Mesenchymal stem cell (in vitro differentiated cells and primary cell): ENCODE measurements at regions not wholly inside any gene's neighbourhood (a gene's known extent, or its start where the extent isn't known, plus 50 kb on each side); places are given as distances from the start of the nearest gene placed in this dataset.

ENCODE experiments used
- DNase-seq: peaks from one replicate; pipeline ENCODE4 v3.0.0-alpha.2; 2013
- H2AFZ ChIP-seq: one replicate; pipeline ENCODE4 v1.6.1; 2013; ENCODE audit warnings: low read depth, mild to moderate bottlenecking, control low read depth, inconsistent platforms, low read length, moderate library complexity
- H2AK5ac ChIP-seq: 2 replicates; pipeline ENCODE4 v1.6.1; 2013; ENCODE audit warnings: low read length, moderate library complexity, mild to moderate bottlenecking, inconsistent platforms; ENCODE audit not compliant: severe bottlenecking
- H2BK120ac ChIP-seq: one replicate; pipeline ENCODE4 v1.6.1; 2013; ENCODE audit warnings: low read depth, mild to moderate bottlenecking, inconsistent platforms, low read length, moderate library complexity
- H2BK12ac ChIP-seq, 2 experiments: one replicate each; pipeline ENCODE4 v1.6.1; 2013; ENCODE audit warnings: inconsistent platforms in 2 of 2, low read length in 2 of 2, mild to moderate bottlenecking in 2 of 2, moderate library complexity in 2 of 2, control low read depth in 1 of 2
- H2BK15ac ChIP-seq: one replicate; pipeline ENCODE4 v1.6.1; 2013; ENCODE audit warnings: mild to moderate bottlenecking, low read depth, inconsistent platforms; ENCODE audit not compliant: poor library complexity, severe bottlenecking
- H2BK5ac ChIP-seq: 2 replicates; pipeline ENCODE4 v1.6.1; 2013; ENCODE audit warnings: low read depth, mild to moderate bottlenecking, low read length, control low read depth, inconsistent platforms; ENCODE audit not compliant: poor library complexity, severe bottlenecking
- H3K14ac ChIP-seq, 2 experiments: one replicate each; pipeline ENCODE4 v1.6.1; 2013; ENCODE audit warnings: inconsistent platforms in 2 of 2, low read length in 2 of 2, control low read depth in 1 of 2, mild to moderate bottlenecking in 1 of 2, moderate library complexity in 1 of 2
- H3K18ac ChIP-seq, 2 experiments: one replicate each; pipeline ENCODE4 v1.6.1; 2013; ENCODE audit warnings: inconsistent platforms in 2 of 2, low read length in 2 of 2, control low read depth in 1 of 2, low read depth in 1 of 2, mild to moderate bottlenecking in 1 of 2
- H3K23ac ChIP-seq, 2 experiments: one replicate each; pipeline ENCODE4 v1.6.1; 2013; ENCODE audit warnings: inconsistent platforms in 2 of 2, low read length in 2 of 2, mild to moderate bottlenecking in 2 of 2, moderate library complexity in 2 of 2, control low read depth in 1 of 2
- H3K27ac ChIP-seq: 2 replicates; pipeline ENCODE4 v1.5.1; 2013; ENCODE audit warnings: mild to moderate bottlenecking, moderate library complexity, low read length, control low read depth, inconsistent platforms; ENCODE audit not compliant: poor library complexity, severe bottlenecking
- H3K27me3 ChIP-seq, 2 experiments: 2 replicates each; pipeline versions ENCODE4 v1.6.1 to v1.7.0; 2013; ENCODE audit warnings: low read length in 2 of 2, mild to moderate bottlenecking in 2 of 2, moderate library complexity in 2 of 2, control low read depth in 1 of 2, inconsistent platforms in 1 of 2; ENCODE audit not compliant: control insufficient read depth in 1 of 2, insufficient read depth in 1 of 2
- H3K36me3 ChIP-seq, 2 experiments: 2 replicates each; pipeline versions ENCODE4 v1.6.1 to v1.7.0; 2013; ENCODE audit warnings: low read length in 2 of 2, control low read depth in 1 of 2, inconsistent platforms in 1 of 2, low read depth in 1 of 2, mild to moderate bottlenecking in 1 of 2; ENCODE audit not compliant: insufficient read depth in 2 of 2, control insufficient read depth in 1 of 2
- H3K4ac ChIP-seq, 2 experiments: one replicate each; pipeline ENCODE4 v1.6.1; 2013; ENCODE audit warnings: inconsistent platforms in 2 of 2, low read length in 2 of 2, mild to moderate bottlenecking in 2 of 2, moderate library complexity in 2 of 2, control low read depth in 1 of 2, low read depth in 1 of 2
- H3K4me1 ChIP-seq: 2 replicates; pipeline ENCODE4 v1.6.1; 2013; ENCODE audit warnings: low read depth, low read length, control low read depth; ENCODE audit not compliant: control insufficient read depth, insufficient read depth
- H3K4me2 ChIP-seq: 2 replicates; pipeline ENCODE4 v1.6.1; 2013; ENCODE audit warnings: low read length, mild to moderate bottlenecking, inconsistent platforms; ENCODE audit not compliant: poor library complexity, severe bottlenecking
- H3K4me3 ChIP-seq, 2 experiments: 2 replicates each; pipeline versions ENCODE4 v1.5.1 to v1.7.0; 2013; ENCODE audit warnings: low read length in 2 of 2, mild to moderate bottlenecking in 2 of 2, control low read depth in 1 of 2, low read depth in 1 of 2; ENCODE audit not compliant: insufficient read depth in 1 of 2
- H3K79me1 ChIP-seq: replicated peaks from 2 replicates; pipeline ENCODE4 v1.6.1; 2013; ENCODE audit warnings: mild to moderate bottlenecking, control low read depth, low read length, inconsistent platforms; ENCODE audit not compliant: poor library complexity, severe bottlenecking
- H3K9ac ChIP-seq: 2 replicates; pipeline ENCODE4 v1.7.0; 2013; ENCODE audit warnings: mild to moderate bottlenecking, low read length, moderate library complexity
- H3K9me3 ChIP-seq: 2 replicates; pipeline ENCODE4 v1.7.0; 2013; ENCODE audit warnings: mild to moderate bottlenecking, low read length; ENCODE audit not compliant: control insufficient read depth
- H4K8ac ChIP-seq: one replicate; pipeline ENCODE4 v1.6.1; 2013; ENCODE audit warnings: inconsistent platforms, mild to moderate bottlenecking, low read length, moderate library complexity
- H4K91ac ChIP-seq: one replicate; pipeline ENCODE4 v1.6.1; 2013; ENCODE audit warnings: mild to moderate bottlenecking, low read length, inconsistent platforms
- WGBS: methylation state at CpG from one replicate; pipeline ENCODE4 v1.1.7; 2013; ENCODE audit warnings: mixed read lengths; 5-methylcytosine and 5-hydroxymethylcytosine counted together

- Histone ChIP-seq H4K91ac (no peak overlapping the region), H3K36me3 (no peaks in the 10 kb centered on the region), H3K79me1 (no peaks in the 10 kb centered on the region), H3K4me2 (no peak overlapping the region), H2AK5ac (no peak overlapping the region), H3K14ac (no peak overlapping the region), H3K18ac (no peak overlapping the region), H3K23ac (no peak overlapping the region), H3K27ac (no peak overlapping the region), H3K4me1 (no peaks in the 10 kb centered on the region), H2BK12ac (no peak overlapping the region), H2BK120ac (no peak overlapping the region), H3K9ac (no peak overlapping the region), H3K27me3 (no peaks in the 10 kb centered on the region), H2AFZ (no peak overlapping the region), H4K8ac (no peak overlapping the region), H2BK5ac (no peak overlapping the region), H3K4ac (no peak overlapping the region), H3K4me3 (no peak overlapping the region), H3K9me3 (no peaks in the 10 kb centered on the region), H2BK15ac (no peak overlapping the region)
- no peak for DNase-seq
- 85% methylated on average over 4 of the region's 5 CpGs for WGBS
Observed at GRCh38 chr14:31943217-31943799, 133.8 kb upstream of the ARHGAP5 start.

DNA sequence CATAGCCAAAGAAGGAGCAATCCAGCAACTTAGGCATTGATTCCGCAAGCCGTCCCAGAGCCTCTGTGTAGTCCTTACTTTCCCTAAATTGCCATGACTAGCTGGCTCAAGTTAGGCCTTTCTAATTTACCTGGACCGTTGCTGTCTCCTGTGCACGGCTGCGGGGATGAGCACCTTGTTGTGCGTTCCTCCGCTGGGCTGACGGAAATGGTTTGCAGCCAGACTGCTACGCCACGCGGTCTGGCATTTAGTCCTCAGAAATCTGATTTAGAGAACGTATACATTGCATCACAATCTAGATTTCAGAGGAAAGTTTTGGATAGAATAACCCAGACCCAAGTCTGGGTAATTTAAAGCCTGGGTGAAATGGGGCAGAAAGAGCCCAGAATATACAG, 133.2 kb upstream of the ARHGAP5 start:
- Histone ChIP-seq H4K8ac (no peak overlapping the region), H3K9me3 (no peaks in the 10 kb centered on the region), H2BK5ac (no peak overlapping the region), H3K4me3 (no peak overlapping the region), H3K18ac (no peak overlapping the region), H4K91ac (no peak overlapping the region), H3K27me3 (no peaks in the 10 kb centered on the region), H3K4me1 (no peaks in the 10 kb centered on the region), H2BK12ac (no peak overlapping the region), H3K4me2 (no peak overlapping the region), H3K79me1 (no peaks in the 10 kb centered on the region), H2AFZ (no peak overlapping the region), H2BK120ac (no peak overlapping the region), H3K27ac (no peak overlapping the region), H2AK5ac (no peak overlapping the region), H3K14ac (no peak overlapping the region), H3K9ac (no peak overlapping the region), H3K23ac (no peak overlapping the region), H2BK15ac (no peak overlapping the region), H3K4ac (no peak overlapping the region), H3K36me3 (no peaks in the 10 kb centered on the region)
- WGBS: 98% methylated on average over 12 of the region's 12 CpGs
- DNase-seq: no peak

DNA sequence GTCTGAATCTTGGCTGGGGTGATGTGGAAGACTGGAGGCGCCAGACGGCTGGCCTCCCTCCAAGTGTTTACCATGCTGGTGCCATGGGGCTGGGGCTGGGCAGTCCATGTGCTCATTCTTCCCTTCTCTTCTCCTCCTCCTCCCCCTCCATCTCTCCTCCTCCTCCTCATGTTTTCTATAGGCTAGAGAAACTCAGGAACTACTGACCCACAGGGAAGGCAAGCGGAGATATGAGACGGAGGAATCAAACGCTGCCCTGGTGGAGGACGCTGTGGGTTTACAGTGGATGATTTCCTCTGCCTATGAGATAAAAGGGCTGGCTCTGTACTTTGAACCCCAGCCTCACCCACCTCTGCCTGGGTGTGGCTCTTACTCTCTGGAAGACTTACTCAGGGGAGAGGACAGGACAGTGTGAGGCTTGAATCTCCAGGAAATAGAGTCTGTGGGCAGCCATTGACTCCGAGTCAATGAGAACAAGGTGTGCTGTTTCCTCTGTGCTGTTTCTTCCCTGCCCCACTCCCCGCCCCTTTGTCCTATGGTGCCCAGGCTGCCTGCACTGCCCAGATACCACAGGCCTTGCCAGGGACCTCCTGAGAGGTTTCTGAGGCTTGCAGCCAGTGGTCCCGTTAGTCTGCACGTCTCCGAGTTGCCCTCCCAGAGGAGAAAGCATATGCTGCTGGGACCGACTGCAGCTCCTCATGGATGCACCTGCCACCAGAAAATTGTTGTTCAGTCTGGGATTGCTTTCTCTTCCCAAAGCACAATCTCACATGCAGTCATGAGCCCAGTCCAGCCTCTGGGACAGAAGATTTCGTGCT, 132.6 kb upstream of the ARHGAP5 start:
- Histone ChIP-seq H2BK120ac (peak overlapping the region; percentile 11), H3K36me3 (no peaks in the 10 kb centered on the region), H3K14ac (no peak overlapping the region), H3K9ac (no peak overlapping the region), H3K4me3 (no peak overlapping the region), H2AK5ac (no peak overlapping the region), H3K18ac (no peak overlapping the region), H2BK12ac (no peak overlapping the region), H2AFZ (no peak overlapping the region), H2BK5ac (no peak overlapping the region), H3K4me1 (no peaks in the 10 kb centered on the region), H3K9me3 (no peaks in the 10 kb centered on the region), H3K79me1 (no peaks in the 10 kb centered on the region), H2BK15ac (no peak overlapping the region), H3K27ac (no peak overlapping the region), H3K27me3 (no peaks in the 10 kb centered on the region), H4K91ac (no peak overlapping the region), H3K4me2 (no peak overlapping the region), H3K23ac (no peak overlapping the region), H3K4ac (no peak overlapping the region), H4K8ac (no peak overlapping the region)
- DNase-seq: no peak
- 79% methylated on average over 13 of the region's 13 CpGs for WGBS

DNA sequence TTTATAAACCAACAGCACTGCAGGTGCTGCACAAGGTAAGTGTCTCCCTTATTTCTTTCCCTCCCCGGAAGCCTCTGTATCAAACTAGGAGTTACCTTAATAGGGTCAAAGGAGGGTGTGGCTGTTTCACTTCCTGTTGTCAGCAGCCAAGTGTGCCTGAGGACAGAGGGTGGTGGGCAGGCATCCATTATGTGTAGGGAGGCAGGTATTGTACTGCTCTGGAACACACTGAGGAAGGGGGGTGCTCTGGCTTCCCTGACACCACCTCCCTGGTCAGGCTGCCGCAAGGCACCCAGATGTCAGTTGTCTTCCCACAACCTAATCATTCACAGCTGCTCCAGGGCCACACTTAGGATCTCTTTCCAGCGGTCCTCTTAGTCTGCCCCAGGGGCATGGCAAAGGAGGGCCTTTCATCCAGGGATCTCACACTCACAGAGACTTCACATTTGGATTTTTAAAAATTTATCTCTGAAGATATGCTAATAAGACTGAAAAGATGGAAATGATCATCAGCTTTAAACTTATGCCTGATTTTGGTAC, 132.0 kb upstream of the ARHGAP5 start:
- H3K9ac ChIP-seq: no peak overlapping the region
- H3K79me1 ChIP-seq: no peaks in the 10 kb centered on the region
- no peaks in the 10 kb centered on the region for H3K27me3 ChIP-seq

More for the DNA sequence above, 132.0 kb upstream of the ARHGAP5 start:
- Histone ChIP-seq H3K4ac (no peak overlapping the region), H3K14ac (peak overlapping the region in 1 of 2 experiments; percentile 61), H3K4me2 (no peak overlapping the region), H3K23ac (no peak overlapping the region), H3K18ac (no peak overlapping the region), H4K8ac (no peak overlapping the region), H2BK12ac (peak overlapping the region in 1 of 2 experiments; percentile 45), H2AK5ac (no peak overlapping the region), H3K27ac (no peak overlapping the region), H3K4me3 (no peak overlapping the region), H2AFZ (no peak overlapping the region), H2BK5ac (no peak overlapping the region), H2BK120ac (no peak overlapping the region), H4K91ac (no peak overlapping the region), H3K36me3 (no peaks in the 10 kb centered on the region), H3K4me1 (no peaks in the 10 kb centered on the region), H2BK15ac (no peak overlapping the region), H3K9me3 (no peaks in the 10 kb centered on the region)
- 82% methylated on average over 3 of the region's 3 CpGs for WGBS
- DNase-seq: no peak
